DMS 273 (cell line): ENCODE measurements at regions not wholly inside any gene's neighbourhood (a gene's known extent, or its start where the extent isn't known, plus 50 kb on each side); places are given as distances from the start of the nearest gene placed in this dataset.

Experiments used
- DNase-seq: peaks from one replicate; lab custom pipeline; 2025; ENCODE audit not compliant: unreplicated experiment; lab: John Stamatoyannopoulos, UW

DNA sequence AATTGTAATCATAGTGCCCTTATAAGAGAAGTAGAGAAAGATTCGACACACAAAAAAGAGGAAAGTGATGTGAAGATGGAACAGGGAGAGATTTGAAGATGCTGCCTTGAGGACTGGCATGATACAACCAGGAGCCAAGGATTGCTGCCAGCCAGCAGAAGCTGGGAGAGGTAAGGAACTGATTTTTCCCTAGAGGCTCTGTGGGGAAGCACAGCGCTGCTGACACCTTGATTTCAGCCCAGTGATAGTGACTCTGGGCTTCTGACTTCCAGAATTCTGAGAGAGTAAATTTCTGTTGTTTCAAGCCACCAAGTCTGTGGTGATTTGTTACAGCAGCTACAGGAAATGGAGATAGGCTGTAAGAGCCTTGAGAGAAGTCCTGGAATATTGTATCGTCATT is 98.2 kb downstream of the RAB11FIP2 start:
- no peak for DNase-seq

DNA sequence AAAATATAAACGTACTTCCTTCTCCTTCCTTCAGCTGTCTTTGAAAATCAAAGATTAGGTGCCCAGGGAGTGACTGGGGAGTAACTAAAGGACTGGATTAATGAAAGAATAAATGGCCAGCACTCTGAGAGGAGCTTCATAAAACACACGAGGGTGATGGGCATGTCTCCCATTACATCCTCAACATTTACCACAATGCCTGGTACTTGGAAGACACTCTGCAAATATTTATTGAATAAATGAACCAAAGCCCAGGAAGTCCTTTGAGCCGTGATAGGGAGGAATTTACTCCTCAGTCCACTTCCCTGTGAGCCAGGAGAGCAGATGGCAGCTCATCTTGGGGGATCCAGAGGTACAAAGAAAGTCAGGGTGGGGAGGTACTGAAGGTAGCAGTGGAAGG is 96.3 kb downstream of the RAB11FIP2 start:
- DNase-seq, result no peak
